ENCODE measurements at regions not wholly inside any gene's neighbourhood (a gene's known extent, or its start where the extent isn't known, plus 50 kb on each side); places are given as distances from the start of the nearest gene placed in this dataset.

- no peaks in the 10 kb centered on the region for H3K27me3 ChIP-seq
- peaks cover 3% of the 10 kb centered on the region for H3K4me1 ChIP-seq
- intact Hi-C loops (cut with DNase I) = no loop called here
- ATAC-seq (no peak), DNase-seq (no peak)
- no peaks in the 10 kb centered on the region for H3K9me3 ChIP-seq
- H3K27ac ChIP-seq = no peak overlapping the region
- TF ChIP-seq CTCF (IDR thresholded peaks at IDR 0.05) (no peak), POLR2A (IDR thresholded peaks at IDR 0.05) (no peak)
- 73 to 86% methylated on average over 1 of the region's 1 CpG for WGBS, 2 donors
- H3K36me3 ChIP-seq (replicated peaks in 1 of 2; ENCODE audit: insufficient read depth in 1 of 2, low read depth in 2 of 2) = no peaks in the 10 kb centered on the region
- no peak overlapping the region for H3K4me3 ChIP-seq
These were observed 379.8 kb upstream of the FANCL start for GRCh38 chr2:58620896-58621295.

GRCh38 chr2:58620093-58620492 is 379.0 kb upstream of the FANCL start:
- 56 to 64% methylated on average over 5 of the region's 5 CpGs for WGBS, 2 donors
- ATAC-seq = no peak
- no peak overlapping the region for H3K27ac ChIP-seq

GRCh38 chr2:58616961-58617360 is 375.8 kb upstream of the FANCL start:
- Histone ChIP-seq H3K9me3 (no peaks in the 10 kb centered on the region), H3K4me3 (no peak overlapping the region), H3K36me3 (replicated peaks in 1 of 2; ENCODE audit: insufficient read depth in 1 of 2, low read depth in 2 of 2) (no peaks in the 10 kb centered on the region), H3K27me3 (no peaks in the 10 kb centered on the region), H3K27ac (no peak overlapping the region), H3K4me1 (peaks cover 3% of the 10 kb centered on the region)
- DNase-seq (no peak), ATAC-seq (no peak)
- 12% methylated on average over 1 of the region's 1 CpG for WGBS, 2 donors
- intact Hi-C loops (cut with DNase I) = no loop called here
- TF ChIP-seq POLR2A (IDR thresholded peaks at IDR 0.05) (no peak), CTCF (IDR thresholded peaks at IDR 0.05) (no peak)

More at GRCh38 chr2:58620093-58620492, 379.0 kb upstream of the FANCL start:
- H3K4me3 ChIP-seq = no peak overlapping the region
- no peak for DNase-seq
- no peaks in the 10 kb centered on the region for H3K9me3 ChIP-seq
- intact Hi-C loops (cut with DNase I) = no loop called here
- H3K36me3 ChIP-seq (replicated peaks in 1 of 2; ENCODE audit: insufficient read depth in 1 of 2, low read depth in 2 of 2) = no peaks in the 10 kb centered on the region
- TF ChIP-seq POLR2A (IDR thresholded peaks at IDR 0.05) (no peak), CTCF (IDR thresholded peaks at IDR 0.05) (no peak)
- peaks cover 3% of the 10 kb centered on the region for H3K4me1 ChIP-seq
- no peaks in the 10 kb centered on the region for H3K27me3 ChIP-seq

- H3K4me1 ChIP-seq = peaks cover 3% of the 10 kb centered on the region
- H3K9me3 ChIP-seq = no peaks in the 10 kb centered on the region
- no peak overlapping the region for H3K4me3 ChIP-seq
- H3K27ac ChIP-seq = no peak overlapping the region
- ATAC-seq (no peak), DNase-seq (no peak)
- no peaks in the 10 kb centered on the region for H3K27me3 ChIP-seq
- WGBS, 2 donors = 30 to 50% methylated on average over 2 of the region's 2 CpGs
- intact Hi-C loops (cut with DNase I) = no loop called here
- no peaks in the 10 kb centered on the region for H3K36me3 ChIP-seq (replicated peaks in 1 of 2; ENCODE audit: insufficient read depth in 1 of 2, low read depth in 2 of 2)
- TF ChIP-seq POLR2A (IDR thresholded peaks at IDR 0.05) (no peak), CTCF (IDR thresholded peaks at IDR 0.05) (no peak)
These were observed 373.1 kb upstream of the FANCL start for GRCh38 chr2:58614219-58614618.

DNA sequence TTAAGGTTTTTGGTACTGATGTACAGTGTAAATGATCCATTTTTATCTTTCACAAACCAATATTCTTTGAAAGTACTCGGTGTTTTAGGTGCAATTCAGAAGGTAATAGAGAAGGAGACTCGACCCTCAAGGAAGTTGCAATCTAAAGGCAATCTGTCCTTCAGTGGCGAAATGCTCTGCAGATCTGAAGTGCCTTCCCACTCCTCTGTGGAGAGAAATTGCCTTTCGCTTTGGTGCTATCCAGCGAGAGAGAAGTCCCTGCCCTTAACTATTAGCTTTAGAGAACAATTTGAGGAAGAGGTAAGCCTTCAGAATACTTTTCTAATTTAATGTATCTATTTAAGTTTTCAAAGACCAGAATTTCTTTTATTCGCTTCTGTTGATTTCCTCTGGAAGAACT is 371.8 kb upstream of the FANCL start:
- WGBS, 2 donors = 71 to 76% methylated on average over 6 of the region's 6 CpGs
- no peak for TF ChIP-seq CTCF (IDR thresholded peaks at IDR 0.05)
- no peak for TF ChIP-seq POLR2A (IDR thresholded peaks at IDR 0.05)
- no peaks in the 10 kb centered on the region for H3K27me3 ChIP-seq
- intact Hi-C loops (cut with DNase I) = no loop called here
- no peaks in the 10 kb centered on the region for H3K36me3 ChIP-seq (replicated peaks in 1 of 2; ENCODE audit: insufficient read depth in 1 of 2, low read depth in 2 of 2)
- peaks cover 3% of the 10 kb centered on the region for H3K4me1 ChIP-seq
- no peak overlapping the region for H3K27ac ChIP-seq
- no peak overlapping the region for H3K4me3 ChIP-seq
- ATAC-seq (no peak), DNase-seq (no peak)
- no peaks in the 10 kb centered on the region for H3K9me3 ChIP-seq
